GM19467 (cell line): ENCODE measurements at regions not wholly inside any gene's neighbourhood (a gene's known extent, or its start where the extent isn't known, plus 50 kb on each side); places are given as distances from the start of the nearest gene placed in this dataset.
"Not testable (repeated sequence)": the region's sequence is repeated elsewhere in the genome, so short reads cannot be mapped to it uniquely, and the experiment has no call there.

Experiments
- ATAC-seq: cut with Tn5 transposase; IDR thresholded peaks from one replicate; pipeline ENCODE4 v1.9.1; 2021; ENCODE audit warnings: mild to moderate bottlenecking, moderate library complexity; ENCODE audit not compliant: unreplicated experiment

- no peak for ATAC-seq
Measured at GRCh38 chr5:152688561-152689249, 283.6 kb upstream of the NMUR2 start.

GRCh38 chr5:152689250-152689711, 284.2 kb upstream of the NMUR2 start:
- no peak for ATAC-seq

GRCh38 chr5:152694231-152694630, 289.2 kb upstream of the NMUR2 start:
- no peak for ATAC-seq

- no peak for ATAC-seq
Measured at GRCh38 chr5:152701305-152701949, 296.3 kb upstream of the NMUR2 start.

GRCh38 chr5:152704286-152704685, 299.2 kb upstream of the NMUR2 start:
- no peak for ATAC-seq

- ATAC-seq, result no peak
Measured at GRCh38 chr5:152711801-152712388, 306.8 kb upstream of the NMUR2 start.

GRCh38 chr5:152717393-152717792, 312.3 kb upstream of the NMUR2 start:
- ATAC-seq, result no peak

- no peak for ATAC-seq
Measured at GRCh38 chr5:152723482-152723881, 318.4 kb upstream of the NMUR2 start.

GRCh38 chr5:152730176-152730575, 325.1 kb upstream of the NMUR2 start:
- no peak for ATAC-seq

- ATAC-seq, result no peak
Measured at GRCh38 chr5:152736906-152737305, 331.8 kb upstream of the NMUR2 start.

GRCh38 chr5:152739916-152740315, 334.8 kb upstream of the NMUR2 start:
- no peak for ATAC-seq

GRCh38 chr5:152741126-152741525, 336.0 kb upstream of the NMUR2 start:
- not testable (repeated sequence) for ATAC-seq

- ATAC-seq, result not testable (repeated sequence)
Measured at GRCh38 chr5:152787709-152788217, 382.7 kb upstream of the NMUR2 start.

GRCh38 chr5:152801886-152802285, 396.8 kb upstream of the NMUR2 start:
- no peak for ATAC-seq

- no peak for ATAC-seq
Measured at GRCh38 chr5:152804179-152804578, 399.1 kb upstream of the NMUR2 start.

- no peak for ATAC-seq
Measured at GRCh38 chr5:152811988-152812387, 406.9 kb upstream of the NMUR2 start.

- no peak for ATAC-seq
Measured at GRCh38 chr5:152813526-152813925, 408.4 kb upstream of the NMUR2 start.

- ATAC-seq, result no peak
Measured at GRCh38 chr5:152819891-152820290, 414.8 kb upstream of the NMUR2 start.

- no peak for ATAC-seq
Measured at GRCh38 chr5:152824316-152824715, 419.2 kb upstream of the NMUR2 start.

- ATAC-seq, result no peak
Measured at GRCh38 chr5:152838241-152838786, 433.2 kb upstream of the NMUR2 start.

GRCh38 chr5:152844713-152845112, 439.6 kb upstream of the NMUR2 start:
- ATAC-seq, result no peak

GRCh38 chr5:152853361-152853760, 448.3 kb upstream of the NMUR2 start:
- no peak for ATAC-seq
